GM23338 (cell line): ENCODE measurements at regions not wholly inside any gene's neighbourhood (a gene's known extent, or its start where the extent isn't known, plus 50 kb on each side); places are given as distances from the start of the nearest gene placed in this dataset.

Experiments used
- CREB1 ChIP-seq: fragments of 250-450 bp; sonication (Bioruptor Pico); IDR thresholded peaks from 2 replicates; pipeline ENCODE4 v1.5.0; 2020; ENCODE audit warnings: low read depth, mild to moderate bottlenecking, moderate library complexity
- CTCF ChIP-seq, 2 experiments: fragments of 200-600 bp in 1 of 2; sonication (generic) in 1 of 2; conservative IDR thresholded peaks; 2 replicates each; pipeline versions ENCODE4 v1.5.1 to v1.6.1; 2016 to 2017; ENCODE audit warnings: antibody characterized with exemption in 2 of 2, low read depth in 2 of 2, mild to moderate bottlenecking in 2 of 2, moderate library complexity in 1 of 2
- JUNB ChIP-seq: IDR thresholded peaks from one replicate; pipeline ENCODE4 v1.6.1; 2016; ENCODE audit warnings: antibody characterized with exemption; ENCODE audit not compliant: unreplicated experiment
- POLR2AphosphoS5 ChIP-seq: IDR thresholded peaks from 2 replicates; pipeline ENCODE4 v1.6.1; 2016; ENCODE audit warnings: antibody characterized with exemption, low read depth
- TF ChIP-seq, protein P1 (sequence below): IDR thresholded peaks from 2 replicates; pipeline ENCODE4 v1.6.1; 2016; ENCODE audit warnings: antibody characterized with exemption

DNA sequence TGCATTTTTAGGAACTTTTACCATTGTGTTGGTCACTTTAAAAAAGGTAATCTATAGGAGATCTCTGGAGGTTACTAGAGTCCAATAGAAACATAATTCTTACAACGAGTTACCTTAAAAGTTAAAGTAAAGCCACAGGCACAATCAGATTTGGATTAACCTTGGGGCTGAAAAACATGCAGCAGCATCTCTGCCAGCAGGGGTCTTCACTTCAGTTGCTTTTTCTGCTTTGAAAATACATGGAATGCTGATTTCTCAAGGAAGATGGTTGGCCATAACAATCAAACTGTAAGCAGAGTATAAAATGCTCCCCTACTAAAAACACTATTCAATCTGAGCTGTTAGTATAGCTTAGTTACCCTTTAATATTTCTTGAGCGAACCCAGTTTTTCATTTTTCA, 1072.3 kb upstream of the PCDH10 start:
- TF ChIP-seq POLR2AphosphoS5, result no peak
- TF ChIP-seq CTCF (conservative IDR thresholded peaks at IDR 0.05; ENCODE audit: low read depth in 2 of 2), result peak; percentile 25 to 28; a peak in 3 of 4 replicates
- TF ChIP-seq, protein P1, sequence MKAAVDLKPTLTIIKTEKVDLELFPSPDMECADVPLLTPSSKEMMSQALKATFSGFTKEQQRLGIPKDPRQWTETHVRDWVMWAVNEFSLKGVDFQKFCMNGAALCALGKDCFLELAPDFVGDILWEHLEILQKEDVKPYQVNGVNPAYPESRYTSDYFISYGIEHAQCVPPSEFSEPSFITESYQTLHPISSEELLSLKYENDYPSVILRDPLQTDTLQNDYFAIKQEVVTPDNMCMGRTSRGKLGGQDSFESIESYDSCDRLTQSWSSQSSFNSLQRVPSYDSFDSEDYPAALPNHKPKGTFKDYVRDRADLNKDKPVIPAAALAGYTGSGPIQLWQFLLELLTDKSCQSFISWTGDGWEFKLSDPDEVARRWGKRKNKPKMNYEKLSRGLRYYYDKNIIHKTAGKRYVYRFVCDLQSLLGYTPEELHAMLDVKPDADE, result no peak
- no peak for TF ChIP-seq JUNB
- TF ChIP-seq CREB1 (CRISPR knock-in tag), result no peak
